Esophagus squamous epithelium (tissue), 5 donors: ENCODE measurements at regions not wholly inside any gene's neighbourhood (a gene's known extent, or its start where the extent isn't known, plus 50 kb on each side); places are given as distances from the start of the nearest gene placed in this dataset.

Source experiments
- DNase-seq: peaks from one replicate; lab custom pipeline; 2025; lab: John Stamatoyannopoulos, UW
- H3K27ac ChIP-seq, 4 donors: fragments of 200-600 bp; sonication (generic); one replicate each; pipeline ENCODE4 v1.5.1; 2016 to 2019; ENCODE audit warnings: mild to moderate bottlenecking in 1 of 4
- H3K27me3 ChIP-seq, 4 donors: fragments of 200-600 bp; sonication (generic); 1 replicate in 3 of 4; 2 replicates in 1 of 4; pipeline versions ENCODE4 v1.5.1 to v1.6.0; 2017 to 2021; ENCODE audit warnings: antibody characterized with exemption in 1 of 4
- H3K36me3 ChIP-seq, 3 donors: fragments of 200-600 bp; sonication (generic); one replicate each; pipeline ENCODE4 v1.5.1; 2016 to 2019
- H3K4me1 ChIP-seq, 3 donors: fragments of 200-600 bp; sonication (generic); one replicate each; pipeline ENCODE4 v1.5.1; 2017 to 2019
- H3K4me3 ChIP-seq, 4 donors: fragments of 200-600 bp; sonication (generic); 1 replicate in 3 of 4; 2 replicates in 1 of 4; pipeline ENCODE4 v1.5.1; 2016 to 2019; ENCODE audit warnings: mild to moderate bottlenecking in 2 of 4, moderate library complexity in 1 of 4
- H3K9me3 ChIP-seq, 3 donors: fragments of 200-600 bp; sonication (generic); one replicate each; pipeline ENCODE4 v1.5.1; 2016 to 2019
- POLR2A ChIP-seq, 4 donors: fragments of 450-650 bp; IDR thresholded peaks; one replicate each; pipeline ENCODE4 v1.6.1; 2017; ENCODE audit warnings: antibody characterized with exemption in 4 of 4, mild to moderate bottlenecking in 4 of 4, moderate library complexity in 3 of 4
- WGBS, 2 donors: methylation state at CpG; one replicate each; pipeline ENCODE4 v1.1.5; 2018; 5-methylcytosine and 5-hydroxymethylcytosine counted together
- intact Hi-C: fragments of 100-400 bp; cut with DNase I; formaldehyde crosslinking; loops from one replicate; pipeline ENCODE4 v1.15.0; 2022
- TF ChIP-seq, protein P1 (sequence below), 6 experiments: fragments of 450-650 bp in 4 of 6; fragments of 200-600 bp in 2 of 6; sonication (generic) in 2 of 6; IDR thresholded peaks; one replicate each; pipeline ENCODE4 v1.5.1; 2016 to 2019; ENCODE audit warnings: antibody characterized with exemption in 6 of 6, mild to moderate bottlenecking in 4 of 6, moderate library complexity in 4 of 6
- donor health status: DM: yes; HTN: yes; CAD: no.

GRCh38 chr18:39801848-39802247 lies 2153.2 kb upstream of the PIK3C3 start:
- Histone ChIP-seq H3K9me3 (no peaks in the 10 kb centered on the region), H3K27me3 (no peaks in the 10 kb centered on the region), H3K4me1 (peaks cover 0 to 12% (median 0%) of the 10 kb centered on the region in 3 donors), H3K27ac (no peak overlapping the region), H3K36me3 (no peaks in the 10 kb centered on the region), H3K4me3 (no peak overlapping the region)
- intact Hi-C loops = no loop called here
- WGBS, 2 donors = 89% methylated on average over 9 of the region's 9 CpGs
- no peak for DNase-seq
- TF ChIP-seq POLR2A (IDR thresholded peaks at IDR 0.05) = no peak
- TF ChIP-seq, protein P1, sequence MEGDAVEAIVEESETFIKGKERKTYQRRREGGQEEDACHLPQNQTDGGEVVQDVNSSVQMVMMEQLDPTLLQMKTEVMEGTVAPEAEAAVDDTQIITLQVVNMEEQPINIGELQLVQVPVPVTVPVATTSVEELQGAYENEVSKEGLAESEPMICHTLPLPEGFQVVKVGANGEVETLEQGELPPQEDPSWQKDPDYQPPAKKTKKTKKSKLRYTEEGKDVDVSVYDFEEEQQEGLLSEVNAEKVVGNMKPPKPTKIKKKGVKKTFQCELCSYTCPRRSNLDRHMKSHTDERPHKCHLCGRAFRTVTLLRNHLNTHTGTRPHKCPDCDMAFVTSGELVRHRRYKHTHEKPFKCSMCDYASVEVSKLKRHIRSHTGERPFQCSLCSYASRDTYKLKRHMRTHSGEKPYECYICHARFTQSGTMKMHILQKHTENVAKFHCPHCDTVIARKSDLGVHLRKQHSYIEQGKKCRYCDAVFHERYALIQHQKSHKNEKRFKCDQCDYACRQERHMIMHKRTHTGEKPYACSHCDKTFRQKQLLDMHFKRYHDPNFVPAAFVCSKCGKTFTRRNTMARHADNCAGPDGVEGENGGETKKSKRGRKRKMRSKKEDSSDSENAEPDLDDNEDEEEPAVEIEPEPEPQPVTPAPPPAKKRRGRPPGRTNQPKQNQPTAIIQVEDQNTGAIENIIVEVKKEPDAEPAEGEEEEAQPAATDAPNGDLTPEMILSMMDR (IDR thresholded peaks at IDR 0.05) = no peak

DNA sequence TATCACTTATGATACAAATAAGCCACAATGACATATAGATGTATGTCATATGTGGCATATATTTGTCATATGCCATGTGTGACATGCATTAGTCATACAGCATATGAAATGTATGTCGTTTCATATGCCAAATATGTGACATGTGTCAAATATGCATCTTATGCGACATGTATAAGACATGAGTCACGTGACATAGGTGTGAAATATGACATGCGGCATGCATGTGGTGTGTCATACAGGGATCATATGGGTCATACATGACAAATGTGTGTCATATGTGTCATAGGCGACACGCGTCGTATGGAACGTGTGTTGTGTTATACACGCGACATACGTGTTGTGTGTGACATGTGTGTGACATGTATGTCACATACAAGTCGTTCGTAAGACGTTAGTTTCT lies 2154.0 kb upstream of the PIK3C3 start:
- peaks cover 0 to 12% (median 0%) of the 10 kb centered on the region in 3 donors for H3K4me1 ChIP-seq
- no peak for DNase-seq
- no peaks in the 10 kb centered on the region for H3K9me3 ChIP-seq
- H3K36me3 ChIP-seq = no peaks in the 10 kb centered on the region
- 91 to 94% methylated on average over 15 of the region's 15 CpGs for WGBS, 2 donors
- TF ChIP-seq, protein P1 (IDR thresholded peaks at IDR 0.05) = no peak
- TF ChIP-seq POLR2A (IDR thresholded peaks at IDR 0.05) = no peak
- intact Hi-C loops = no loop called here
- no peak overlapping the region for H3K4me3 ChIP-seq
- no peaks in the 10 kb centered on the region for H3K27me3 ChIP-seq
- no peak overlapping the region for H3K27ac ChIP-seq

GRCh38 chr18:39799006-39799405 lies 2156.0 kb upstream of the PIK3C3 start:
- TF ChIP-seq, protein P1 (IDR thresholded peaks at IDR 0.05) = no peak
- TF ChIP-seq POLR2A (IDR thresholded peaks at IDR 0.05) = no peak
- H3K27me3 ChIP-seq = no peaks in the 10 kb centered on the region
- no peaks in the 10 kb centered on the region for H3K36me3 ChIP-seq
- H3K27ac ChIP-seq = peak overlapping the region in 3 of 4 donors; percentile 56 to 70 (median 58)
- WGBS, 2 donors = 18 to 27% methylated on average over 5 to 8 of the region's 9 CpGs
- H3K9me3 ChIP-seq = no peaks in the 10 kb centered on the region
- peak overlapping the region; percentile 38 to 63 (median 44) for H3K4me3 ChIP-seq
- intact Hi-C loops = no loop called here
- no peak for DNase-seq
- H3K4me1 ChIP-seq = peaks cover 0 to 12% (median 0%) of the 10 kb centered on the region in 3 donors

DNA sequence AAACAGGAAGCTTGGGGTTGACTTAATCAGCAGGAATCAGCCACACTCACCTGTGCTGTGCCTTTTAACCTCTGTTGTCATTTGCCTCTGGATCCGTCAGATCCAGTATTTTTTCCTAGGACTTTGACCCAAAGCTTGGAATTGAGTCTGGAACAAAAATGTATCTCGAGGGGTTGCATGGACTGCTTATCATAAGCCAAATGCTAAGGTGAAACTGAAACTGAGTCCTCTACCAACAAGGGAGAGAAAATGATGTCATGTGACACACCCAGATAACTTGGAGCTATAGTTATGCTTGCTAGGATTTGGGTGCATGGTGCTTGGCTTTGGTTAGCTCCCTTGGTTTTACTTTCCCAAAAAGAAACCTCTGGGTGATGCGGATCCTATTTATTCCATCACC lies 2158.6 kb upstream of the PIK3C3 start:
- Histone ChIP-seq H3K36me3 (no peaks in the 10 kb centered on the region), H3K27me3 (no peaks in the 10 kb centered on the region), H3K9me3 (no peaks in the 10 kb centered on the region), H3K4me3 (no peak overlapping the region), H3K4me1 (peaks cover 0 to 12% (median 0%) of the 10 kb centered on the region in 3 donors), H3K27ac (no peak overlapping the region)
- 52 to 67% methylated on average over 3 of the region's 3 CpGs for WGBS, 2 donors
- intact Hi-C loops = no loop called here
- DNase-seq = no peak
- TF ChIP-seq, protein P1 (IDR thresholded peaks at IDR 0.05) = no peak
- no peak for TF ChIP-seq POLR2A (IDR thresholded peaks at IDR 0.05)

GRCh38 chr18:39795350-39795749 lies 2159.7 kb upstream of the PIK3C3 start:
- 67% methylated on average over 1 of the region's 1 CpG; no CpG with 5 or more reads in 1 of the 2 donors for WGBS, 2 donors
- Histone ChIP-seq H3K36me3 (no peaks in the 10 kb centered on the region), H3K4me3 (no peak overlapping the region), H3K27me3 (no peaks in the 10 kb centered on the region), H3K27ac (no peak overlapping the region), H3K4me1 (peaks cover 0 to 11% (median 0%) of the 10 kb centered on the region in 3 donors), H3K9me3 (no peaks in the 10 kb centered on the region)
- DNase-seq = no peak
- intact Hi-C loops = no loop called here
- TF ChIP-seq, protein P1 (IDR thresholded peaks at IDR 0.05) = no peak
- TF ChIP-seq POLR2A (IDR thresholded peaks at IDR 0.05) = no peak
